ENCODE measurements at regions not wholly inside any gene's neighbourhood (a gene's known extent, or its start where the extent isn't known, plus 50 kb on each side); places are given as distances from the start of the nearest gene placed in this dataset.

- TF ChIP-seq CTCF (IDR thresholded peaks at IDR 0.05 in 8 of 11, conservative IDR thresholded peaks at IDR 0.05 in 3 of 11): no peak
- TF ChIP-seq POLR2A (IDR thresholded peaks at IDR 0.05): no peak
These were observed 93.7 kb upstream of the DPH5 start for GRCh38 chr1:101119289-101119688.
